Psoas muscle (tissue), 7 donors: ENCODE measurements at regions not wholly inside any gene's neighbourhood (a gene's known extent, or its start where the extent isn't known, plus 50 kb on each side); places are given as distances from the start of the nearest gene placed in this dataset.

ENCODE experiments used
- ATAC-seq, 4 donors: fragments of 200-7000 bp; cut with Tn5 transposase; one replicate each; pipeline ENCODE4 v1.9.1; 2020; ENCODE audit warnings: moderate library complexity in 3 of 4, mild to moderate bottlenecking in 2 of 4
- DNase-seq, 2 donors: peaks; one replicate each; pipeline ENCODE4 v3.0.0-alpha.2; 2020
- H3K27ac ChIP-seq: fragments of 200-600 bp; one replicate; pipeline ENCODE4 v1.8.0; 2022
- H3K27me3 ChIP-seq, 3 donors: fragments of 200-600 bp in 1 of 3; one replicate each; pipeline versions ENCODE4 v1.6.1 to v1.8.0; 2013 to 2022; ENCODE audit warnings: low read length in 2 of 3, mild to moderate bottlenecking in 2 of 3, moderate library complexity in 1 of 3; ENCODE audit not compliant: insufficient read depth in 3 of 3
- H3K36me3 ChIP-seq, 2 donors: fragments of 200-600 bp in 1 of 2; one replicate each; pipeline versions ENCODE4 v1.6.1 to v1.8.0; 2013 to 2022; ENCODE audit warnings: low read depth in 1 of 2, mild to moderate bottlenecking in 1 of 2, moderate library complexity in 1 of 2; ENCODE audit not compliant: insufficient read depth in 1 of 2
- H3K4me1 ChIP-seq: fragments of 200-600 bp; one replicate; pipeline ENCODE4 v1.8.0; 2022
- H3K4me3 ChIP-seq: fragments of 200-600 bp; one replicate; pipeline ENCODE4 v1.8.0; 2022; ENCODE audit warnings: mild to moderate bottlenecking
- H3K9me3 ChIP-seq: fragments of 200-600 bp; one replicate; pipeline ENCODE4 v1.8.0; 2022
- WGBS, 3 donors: extraction: QIAGEN DNeasy Blood & Tissue Kit; methylation state at CpG; one replicate each; pipeline versions ENCODE4 v1.1.6 to v1.1.7; 2013; 5-methylcytosine and 5-hydroxymethylcytosine counted together
- intact Hi-C, 2 donors: fragments of 100-400 bp; cut with DNase I; formaldehyde crosslinking; loops; one replicate each; pipeline versions ENCODE4 v1.11.0 to v1.14.2; 2022
- TF ChIP-seq, protein P1 (sequence below): fragments of 200-600 bp; IDR thresholded peaks from one replicate; pipeline ENCODE4 v1.8.0; 2022; ENCODE audit warnings: antibody characterized with exemption
- donor health status: healthy with polysubstance abuse.
- donor health status: DM: no; HTN: no; CAD: no; lungs with moderate emphysema.
- donor health status: Bipolar disorder and iron deficiency.
- donor health status: healthy.
- donor health status: DM: yes; HTN: yes; CAD: no.
- donor health status: DM: no; HTN: no; CAD: no.
- donor health status: DM: yes; HTN: yes; CAD: no.

DNA sequence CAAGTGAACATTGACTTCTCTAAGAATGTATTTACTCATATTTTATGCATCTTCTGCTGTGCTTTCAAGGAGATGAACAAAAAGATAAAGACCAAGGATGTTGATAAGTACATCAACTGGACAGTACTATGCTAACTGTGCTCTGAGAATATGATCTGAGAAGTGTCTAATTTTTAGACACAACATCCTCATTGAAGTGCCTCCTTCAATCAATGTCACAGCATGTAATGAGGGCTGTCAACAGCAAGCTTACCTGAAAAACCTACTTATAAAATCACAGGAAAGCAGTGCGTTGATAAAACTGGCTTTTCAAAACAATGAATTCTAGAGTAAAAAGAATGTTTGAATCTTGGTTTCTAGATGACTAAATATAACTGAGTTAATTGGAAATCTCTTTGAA is 452.9 kb upstream of the DSEL start:
- TF ChIP-seq, protein P1, sequence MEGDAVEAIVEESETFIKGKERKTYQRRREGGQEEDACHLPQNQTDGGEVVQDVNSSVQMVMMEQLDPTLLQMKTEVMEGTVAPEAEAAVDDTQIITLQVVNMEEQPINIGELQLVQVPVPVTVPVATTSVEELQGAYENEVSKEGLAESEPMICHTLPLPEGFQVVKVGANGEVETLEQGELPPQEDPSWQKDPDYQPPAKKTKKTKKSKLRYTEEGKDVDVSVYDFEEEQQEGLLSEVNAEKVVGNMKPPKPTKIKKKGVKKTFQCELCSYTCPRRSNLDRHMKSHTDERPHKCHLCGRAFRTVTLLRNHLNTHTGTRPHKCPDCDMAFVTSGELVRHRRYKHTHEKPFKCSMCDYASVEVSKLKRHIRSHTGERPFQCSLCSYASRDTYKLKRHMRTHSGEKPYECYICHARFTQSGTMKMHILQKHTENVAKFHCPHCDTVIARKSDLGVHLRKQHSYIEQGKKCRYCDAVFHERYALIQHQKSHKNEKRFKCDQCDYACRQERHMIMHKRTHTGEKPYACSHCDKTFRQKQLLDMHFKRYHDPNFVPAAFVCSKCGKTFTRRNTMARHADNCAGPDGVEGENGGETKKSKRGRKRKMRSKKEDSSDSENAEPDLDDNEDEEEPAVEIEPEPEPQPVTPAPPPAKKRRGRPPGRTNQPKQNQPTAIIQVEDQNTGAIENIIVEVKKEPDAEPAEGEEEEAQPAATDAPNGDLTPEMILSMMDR: no peak
- Histone ChIP-seq H3K27me3 (no peaks in the 10 kb centered on the region), H3K27ac (no peak overlapping the region), H3K36me3 (no peaks in the 10 kb centered on the region), H3K4me3 (no peak overlapping the region), H3K9me3 (no peaks in the 10 kb centered on the region), H3K4me1 (no peaks in the 10 kb centered on the region)
- ATAC-seq (no peak), DNase-seq (no peak)
- 85 to 91% (median 88%) methylated on average over 1 of the region's 1 CpG for WGBS, 3 donors
- intact Hi-C loops: no loop called here

DNA sequence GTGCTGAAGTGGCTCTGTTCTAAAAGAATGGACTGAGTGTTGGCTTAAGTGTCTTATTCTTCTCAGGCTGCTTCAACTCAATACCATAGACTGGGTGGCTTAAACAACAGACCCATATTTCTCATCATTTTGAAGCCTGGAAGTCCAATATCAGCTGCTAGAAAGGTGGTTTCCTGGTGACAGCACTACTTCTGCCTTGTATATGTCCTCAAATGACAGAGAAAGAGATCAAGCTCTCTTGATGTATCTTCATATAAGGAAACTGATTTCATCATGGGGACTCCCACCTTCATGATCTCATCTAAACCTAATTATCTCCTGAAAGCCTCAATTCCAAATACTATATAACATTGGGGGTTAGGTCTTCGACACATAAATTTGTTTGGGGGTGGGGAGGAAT is 449.7 kb upstream of the DSEL start:
- H3K9me3 ChIP-seq: no peaks in the 10 kb centered on the region
- intact Hi-C loops: no loop called here
- no peak for ATAC-seq
- 85 to 88% (median 85%) methylated on average over 1 of the region's 1 CpG for WGBS, 3 donors
- no peaks in the 10 kb centered on the region for H3K4me1 ChIP-seq
- no peaks in the 10 kb centered on the region for H3K27me3 ChIP-seq
- no peak for DNase-seq
- TF ChIP-seq, protein P1: no peak
- H3K27ac ChIP-seq: no peak overlapping the region
- no peaks in the 10 kb centered on the region for H3K36me3 ChIP-seq
- H3K4me3 ChIP-seq: no peak overlapping the region

DNA sequence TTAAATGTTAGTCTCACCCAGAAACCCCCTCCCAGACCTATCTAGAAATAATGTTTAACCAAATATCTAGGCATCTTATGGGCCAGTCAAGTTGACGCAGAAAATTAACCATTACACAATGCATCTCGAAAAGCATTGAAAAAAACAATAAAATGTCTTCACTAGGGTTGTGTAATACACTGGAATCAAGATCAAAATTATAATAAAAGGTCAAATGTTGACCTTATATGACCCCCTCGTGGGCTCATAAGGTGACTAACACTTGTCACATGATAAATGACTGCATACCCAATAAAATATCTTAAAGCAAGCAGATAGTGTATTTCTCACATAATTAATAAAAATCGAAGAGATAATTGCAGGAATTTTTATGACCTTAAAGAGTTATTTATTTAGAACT is 447.9 kb upstream of the DSEL start:
- Histone ChIP-seq H3K4me1 (no peaks in the 10 kb centered on the region), H3K27ac (no peak overlapping the region), H3K4me3 (no peak overlapping the region), H3K36me3 (no peaks in the 10 kb centered on the region), H3K9me3 (no peaks in the 10 kb centered on the region), H3K27me3 (no peaks in the 10 kb centered on the region)
- ATAC-seq: no peak
- TF ChIP-seq, protein P1: no peak
- no peak for DNase-seq
- intact Hi-C loops: no loop called here
- 70 to 75% (median 71%) methylated on average over 4 of the region's 4 CpGs for WGBS, 3 donors

DNA sequence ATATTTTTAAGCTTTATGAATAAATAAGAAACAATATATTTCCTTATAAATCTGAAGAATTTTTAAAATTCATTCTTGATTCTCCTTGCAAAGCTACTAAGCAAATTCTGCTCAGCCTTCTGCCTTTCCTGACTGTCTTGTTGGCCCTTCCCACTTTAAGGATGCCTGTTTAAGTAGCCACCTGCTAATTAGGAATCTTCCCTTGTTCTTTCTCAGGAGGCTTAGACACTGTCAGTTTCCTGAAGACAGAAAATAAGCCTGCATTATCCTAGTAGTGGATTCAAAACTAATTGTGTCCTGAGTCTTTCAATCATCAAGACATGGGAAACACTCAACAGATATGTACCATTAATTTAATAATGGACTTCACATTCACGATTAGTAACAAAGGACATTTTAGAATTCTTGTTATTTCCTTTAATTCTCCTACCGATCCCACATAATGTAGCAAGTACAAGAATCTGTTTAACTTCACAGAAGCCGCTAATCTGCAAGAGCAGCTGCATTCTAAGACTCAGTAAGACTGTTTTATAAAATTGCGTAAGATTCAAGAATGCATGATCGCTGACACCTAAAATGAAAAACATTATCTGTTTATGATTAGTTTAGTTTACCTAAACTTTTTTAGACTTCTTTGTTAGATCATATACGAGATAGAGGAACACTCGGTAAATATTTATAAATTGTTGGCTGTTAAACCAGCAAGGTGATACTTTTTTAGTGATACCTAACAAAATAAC is 445.4 kb upstream of the DSEL start:
- H3K4me1 ChIP-seq: no peaks in the 10 kb centered on the region
- ATAC-seq: no peak
- H3K36me3 ChIP-seq: no peaks in the 10 kb centered on the region
- no peak for DNase-seq
- 81 to 85% (median 85%) methylated on average over 7 of the region's 7 CpGs for WGBS, 3 donors
- TF ChIP-seq, protein P1: no peak
- H3K9me3 ChIP-seq: no peaks in the 10 kb centered on the region
- no peak overlapping the region for H3K4me3 ChIP-seq
- intact Hi-C loops: no loop called here
- no peak overlapping the region for H3K27ac ChIP-seq
- H3K27me3 ChIP-seq: no peaks in the 10 kb centered on the region

DNA sequence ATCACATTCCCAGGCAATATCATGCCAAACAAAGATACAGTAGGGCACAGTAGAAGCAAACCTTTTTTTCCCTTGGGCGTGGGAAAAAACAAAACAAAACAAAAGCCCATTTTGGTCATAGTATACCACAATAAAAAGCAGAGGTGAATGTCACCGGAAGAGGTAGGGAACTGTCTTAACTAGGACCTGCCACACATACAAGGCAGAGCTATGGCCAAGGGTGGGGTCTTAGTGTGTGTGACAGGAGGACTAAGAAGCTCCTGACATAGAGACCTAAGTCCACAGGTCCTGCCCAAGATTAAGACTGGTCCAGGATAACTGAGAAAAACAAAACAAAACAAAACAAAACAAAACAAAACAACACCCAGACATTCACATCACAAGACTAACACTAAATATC is 441.2 kb upstream of the DSEL start:
- TF ChIP-seq, protein P1: no peak
- 91 to 93% (median 93%) methylated on average over 2 of the region's 2 CpGs for WGBS, 3 donors

More for the DNA sequence above, 441.2 kb upstream of the DSEL start:
- ATAC-seq: no peak
- Histone ChIP-seq H3K36me3 (no peaks in the 10 kb centered on the region), H3K9me3 (no peaks in the 10 kb centered on the region), H3K4me3 (no peak overlapping the region), H3K4me1 (no peaks in the 10 kb centered on the region), H3K27me3 (no peaks in the 10 kb centered on the region), H3K27ac (no peak overlapping the region)
- intact Hi-C loops: no loop called here
- DNase-seq: no peak
